H9 (cell line): ENCODE measurements at regions not wholly inside any gene's neighbourhood (a gene's known extent, or its start where the extent isn't known, plus 50 kb on each side); places are given as distances from the start of the nearest gene placed in this dataset.

Source experiments
- DNase-seq: peaks from one replicate; pipeline ENCODE4 v3.0.0-alpha.2; 2017
- H2AFZ ChIP-seq: one replicate; pipeline ENCODE4 v1.6.1; 2013; ENCODE audit warnings: mild to moderate bottlenecking, low read length, control low read depth, moderate library complexity
- H2AK5ac ChIP-seq: 2 replicates; pipeline ENCODE4 v1.6.1; 2013; ENCODE audit warnings: low read length, control low read depth, mixed read lengths; ENCODE audit not compliant: insufficient read length
- H2BK120ac ChIP-seq: one replicate; pipeline ENCODE4 v1.6.1; 2013; ENCODE audit warnings: low read depth, mild to moderate bottlenecking, low read length, control low read depth, inconsistent platforms; ENCODE audit not compliant: poor library complexity, severe bottlenecking
- H2BK12ac ChIP-seq: 2 replicates; pipeline ENCODE4 v1.6.1; 2013; ENCODE audit warnings: low read length, control low read depth, mixed read lengths, low read depth; ENCODE audit not compliant: insufficient read length
- H2BK15ac ChIP-seq: 2 replicates; pipeline ENCODE4 v1.6.1; 2013; ENCODE audit warnings: low read depth, low read length, control low read depth
- H2BK20ac ChIP-seq: one replicate; pipeline ENCODE4 v1.6.1; 2013; ENCODE audit warnings: low read depth, mild to moderate bottlenecking, low read length, control low read depth, inconsistent platforms; ENCODE audit not compliant: poor library complexity, severe bottlenecking
- H2BK5ac ChIP-seq: 2 replicates; pipeline ENCODE4 v1.6.1; 2013; ENCODE audit warnings: low read length, control low read depth, mixed read lengths; ENCODE audit not compliant: insufficient read length
- H3K14ac ChIP-seq: 2 replicates; pipeline ENCODE4 v1.6.1; 2013; ENCODE audit warnings: low read length, control low read depth; ENCODE audit not compliant: insufficient read depth
- H3K18ac ChIP-seq: 2 replicates; pipeline ENCODE4 v1.6.1; 2013; ENCODE audit warnings: low read depth, mild to moderate bottlenecking, mixed read lengths, low read length, control low read depth; ENCODE audit not compliant: insufficient read length
- H3K23ac ChIP-seq: 2 replicates; pipeline ENCODE4 v1.6.1; 2013; ENCODE audit warnings: low read length, control low read depth, mixed read lengths, low read depth; ENCODE audit not compliant: insufficient read length
- H3K23me2 ChIP-seq: 2 replicates; pipeline ENCODE4 v1.6.1; 2013; ENCODE audit warnings: low read depth, mild to moderate bottlenecking, mixed read lengths, low read length, control low read depth; ENCODE audit not compliant: insufficient read length, poor library complexity, severe bottlenecking
- H3K27ac ChIP-seq: 2 replicates; pipeline ENCODE4 v1.5.1; 2013; ENCODE audit warnings: low read length, control low read depth, mixed read lengths, low read depth; ENCODE audit not compliant: insufficient read length
- H3K27me3 ChIP-seq: 2 replicates; pipeline ENCODE4 v1.6.1; 2013; ENCODE audit warnings: low read length, control low read depth, inconsistent platforms; ENCODE audit not compliant: insufficient read depth
- H3K4ac ChIP-seq: 2 replicates; pipeline ENCODE4 v1.6.1; 2013; ENCODE audit warnings: low read depth, mild to moderate bottlenecking, control low read depth, inconsistent platforms, low read length, moderate library complexity
- H3K4me1 ChIP-seq: 2 replicates; pipeline ENCODE4 v1.6.1; 2013; ENCODE audit warnings: low read length, control low read depth, inconsistent platforms; ENCODE audit not compliant: insufficient read depth
- H3K4me2 ChIP-seq: 2 replicates; pipeline ENCODE4 v1.6.1; 2013; ENCODE audit warnings: low read length, control low read depth, mixed read lengths; ENCODE audit not compliant: insufficient read length, insufficient read depth
- H3K56ac ChIP-seq: 2 replicates; pipeline ENCODE4 v1.6.1; 2013; ENCODE audit warnings: low read depth, mild to moderate bottlenecking, mixed read lengths, low read length, control low read depth; ENCODE audit not compliant: insufficient read length
- H3K79me1 ChIP-seq: 2 replicates; pipeline ENCODE4 v1.6.1; 2013; ENCODE audit warnings: low read depth, mild to moderate bottlenecking, moderate library complexity, low read length, control low read depth, inconsistent platforms; ENCODE audit not compliant: insufficient read depth, poor library complexity, severe bottlenecking
- H3K79me2 ChIP-seq: 2 replicates; pipeline ENCODE4 v1.6.1; 2013; ENCODE audit warnings: low read length, control low read depth, inconsistent platforms; ENCODE audit not compliant: insufficient read depth
- H3K9ac ChIP-seq: 2 replicates; pipeline ENCODE4 v1.6.1; 2013; ENCODE audit warnings: low read length, control low read depth, mixed read lengths; ENCODE audit not compliant: insufficient read length; ENCODE audit errors: extremely low read depth
- H3K9me3 ChIP-seq: one replicate; pipeline ENCODE4 v1.6.1; 2013; ENCODE audit warnings: low read depth, low read length, inconsistent platforms; ENCODE audit not compliant: control insufficient read depth
- H3T11ph ChIP-seq: one replicate; pipeline ENCODE4 v1.6.1; 2013; ENCODE audit warnings: mild to moderate bottlenecking, low read length, control low read depth, inconsistent platforms
- H4K20me1 ChIP-seq: one replicate; pipeline ENCODE4 v1.6.1; 2013; ENCODE audit not compliant: control insufficient read depth, insufficient read length, insufficient read depth
- H4K5ac ChIP-seq: 2 replicates; pipeline ENCODE4 v1.6.1; 2013; ENCODE audit warnings: low read depth, mild to moderate bottlenecking, mixed read lengths, low read length, control low read depth; ENCODE audit not compliant: insufficient read length
- H4K8ac ChIP-seq: replicated peaks from 2 replicates; pipeline ENCODE4 v1.6.1; 2013; ENCODE audit warnings: low read length, control low read depth, mixed read lengths, low read depth; ENCODE audit not compliant: insufficient read length
- H4K91ac ChIP-seq: 2 replicates; pipeline ENCODE4 v1.6.1; 2013; ENCODE audit warnings: low read depth, mild to moderate bottlenecking, moderate library complexity, mixed read lengths, low read length, control low read depth; ENCODE audit not compliant: insufficient read length
- H3K27ac Mint-ChIP-seq, 3 experiments: 2 replicates in 2 of 3; 3 replicates in 1 of 3; pipeline ENCODE4 v1.8.0; 2020 to 2021; ENCODE audit warnings: mixed read lengths in 3 of 3, mild to moderate bottlenecking in 1 of 3, moderate library complexity in 1 of 3
- H3K27me3 Mint-ChIP-seq: 2 replicates; pipeline ENCODE4 v1.8.0; 2021; ENCODE audit warnings: low read depth, mild to moderate bottlenecking, moderate library complexity, mixed read lengths
- H3K36me3 Mint-ChIP-seq, 3 experiments: 2 replicates in 2 of 3; 3 replicates in 1 of 3; pipeline ENCODE4 v1.8.0; 2020 to 2021; ENCODE audit warnings: low read depth in 3 of 3, mixed read lengths in 3 of 3; ENCODE audit not compliant: insufficient read depth in 1 of 3
- H3K4me1 Mint-ChIP-seq, 2 experiments: 2 replicates each; pipeline ENCODE4 v1.8.0; 2020; ENCODE audit warnings: mixed read lengths in 2 of 2
- H3K4me3 Mint-ChIP-seq, 2 experiments: 2 replicates in 1 of 2; 3 replicates in 1 of 2; pipeline ENCODE4 v1.8.0; 2020 to 2021; ENCODE audit warnings: mild to moderate bottlenecking in 2 of 2, mixed read lengths in 2 of 2, moderate library complexity in 1 of 2
- H3K9me3 Mint-ChIP-seq, 2 experiments: 2 replicates in 1 of 2; 3 replicates in 1 of 2; pipeline ENCODE4 v1.8.0; 2020; ENCODE audit warnings: mild to moderate bottlenecking in 2 of 2, mixed read lengths in 2 of 2, moderate library complexity in 1 of 2
- WGBS: extraction: QIAGEN DNeasy Blood & Tissue Kit; methylation state at CpG from one replicate; pipeline ENCODE4 v1.1.7; 2013; ENCODE audit warnings: missing lambda C conversion rate, low lambda C conversion rate, mixed read lengths; ENCODE audit not compliant: insufficient read length; ENCODE audit errors: extremely low coverage; 5-methylcytosine and 5-hydroxymethylcytosine counted together
- TF ChIP-seq, protein P1 (sequence below): fragments of 200-600 bp; sonication (generic); conservative IDR thresholded peaks from 3 replicates; pipeline ENCODE4 v1.8.0; 2021; ENCODE audit warnings: antibody characterized with exemption, mild to moderate bottlenecking

DNA sequence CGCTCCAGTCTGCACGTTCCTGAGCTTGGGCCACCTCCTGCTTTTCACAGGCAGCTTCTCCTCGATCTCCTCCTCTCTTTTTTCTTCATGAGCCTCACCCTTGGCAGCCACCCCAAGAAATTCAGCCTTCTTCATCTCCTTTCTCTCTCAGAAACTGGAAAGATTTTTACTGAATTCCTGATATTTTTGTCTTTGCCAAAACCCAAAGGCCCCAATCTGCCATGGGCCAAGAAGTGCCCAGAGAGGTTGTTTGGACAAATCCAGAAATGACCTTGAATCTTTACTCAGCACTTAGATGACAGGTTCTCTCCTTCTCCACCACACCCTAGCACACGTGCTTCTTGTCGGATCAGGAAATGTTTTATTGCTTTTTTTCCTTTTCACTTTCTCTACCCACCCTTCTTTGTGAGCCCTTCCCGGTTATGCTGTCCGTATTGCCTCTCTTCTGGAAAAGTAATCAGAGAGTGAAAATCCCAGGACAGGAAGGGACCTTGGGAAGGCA is 134.5 kb upstream of the TNP1 start:
- TF ChIP-seq, protein P1, sequence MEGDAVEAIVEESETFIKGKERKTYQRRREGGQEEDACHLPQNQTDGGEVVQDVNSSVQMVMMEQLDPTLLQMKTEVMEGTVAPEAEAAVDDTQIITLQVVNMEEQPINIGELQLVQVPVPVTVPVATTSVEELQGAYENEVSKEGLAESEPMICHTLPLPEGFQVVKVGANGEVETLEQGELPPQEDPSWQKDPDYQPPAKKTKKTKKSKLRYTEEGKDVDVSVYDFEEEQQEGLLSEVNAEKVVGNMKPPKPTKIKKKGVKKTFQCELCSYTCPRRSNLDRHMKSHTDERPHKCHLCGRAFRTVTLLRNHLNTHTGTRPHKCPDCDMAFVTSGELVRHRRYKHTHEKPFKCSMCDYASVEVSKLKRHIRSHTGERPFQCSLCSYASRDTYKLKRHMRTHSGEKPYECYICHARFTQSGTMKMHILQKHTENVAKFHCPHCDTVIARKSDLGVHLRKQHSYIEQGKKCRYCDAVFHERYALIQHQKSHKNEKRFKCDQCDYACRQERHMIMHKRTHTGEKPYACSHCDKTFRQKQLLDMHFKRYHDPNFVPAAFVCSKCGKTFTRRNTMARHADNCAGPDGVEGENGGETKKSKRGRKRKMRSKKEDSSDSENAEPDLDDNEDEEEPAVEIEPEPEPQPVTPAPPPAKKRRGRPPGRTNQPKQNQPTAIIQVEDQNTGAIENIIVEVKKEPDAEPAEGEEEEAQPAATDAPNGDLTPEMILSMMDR = no peak
- no peak overlapping the region for H2AFZ ChIP-seq
- H3K4me3 Mint-ChIP-seq = no peak overlapping the region
- H3K9ac ChIP-seq = no peak overlapping the region
- peaks cover 0 to 3% of the 10 kb centered on the region in 2 experiments; a peak in 1 of 5 replicates for H3K9me3 Mint-ChIP-seq
- H3K36me3 Mint-ChIP-seq = no peaks in the 10 kb centered on the region
- H3T11ph ChIP-seq = no peak overlapping the region
- peaks cover 0 to 5% of the 10 kb centered on the region in 2 experiments; a peak in 2 of 4 replicates for H3K4me1 Mint-ChIP-seq
- no peak overlapping the region for H4K8ac ChIP-seq
- no peak overlapping the region for H3K27ac Mint-ChIP-seq
- no peaks in the 10 kb centered on the region for H4K20me1 ChIP-seq
- no peak overlapping the region for H3K4ac ChIP-seq
- H3K56ac ChIP-seq = no peak overlapping the region
- H3K23ac ChIP-seq = no peak overlapping the region
- no peaks in the 10 kb centered on the region for H3K79me2 ChIP-seq
- no peak overlapping the region for H2BK5ac ChIP-seq
- H3K27ac ChIP-seq = no peak overlapping the region
- H2BK20ac ChIP-seq = no peak overlapping the region
- H4K91ac ChIP-seq = no peak overlapping the region
- H3K18ac ChIP-seq = no peak overlapping the region
- H2BK15ac ChIP-seq = no peak overlapping the region
- H3K27me3 Mint-ChIP-seq = peaks cover 19% of the 10 kb centered on the region
- no peak overlapping the region for H4K5ac ChIP-seq
- DNase-seq = no peak
- WGBS = no CpG with 5 or more reads among the region's 7 CpGs
- H2AK5ac ChIP-seq = no peak overlapping the region
- no peak overlapping the region for H2BK12ac ChIP-seq
- H3K27me3 ChIP-seq = no peaks in the 10 kb centered on the region
- no peaks in the 10 kb centered on the region for H3K79me1 ChIP-seq
- H3K9me3 ChIP-seq = no peaks in the 10 kb centered on the region
- H3K4me1 ChIP-seq = no peaks in the 10 kb centered on the region
- H3K23me2 ChIP-seq = no peaks in the 10 kb centered on the region
- H3K14ac ChIP-seq = no peak overlapping the region
- no peak overlapping the region for H3K4me2 ChIP-seq
- no peak overlapping the region for H2BK120ac ChIP-seq
